ENCODE measurements at regions not wholly inside any gene's neighbourhood (a gene's known extent, or its start where the extent isn't known, plus 50 kb on each side); places are given as distances from the start of the nearest gene placed in this dataset.
"Not testable (repeated sequence)": the region's sequence is repeated elsewhere in the genome, so short reads cannot be mapped to it uniquely, and the experiment has no call there.

GRCh38 chr7:51817694-51818225 lies 501.2 kb upstream of the COBL start:
- no peak for DNase-seq (ENCODE audit: low read depth, low spot score)

GRCh38 chr7:51805783-51806431 lies 489.3 kb upstream of the COBL start:
- DNase-seq (ENCODE audit: low read depth, low spot score), result not testable (repeated sequence)

- DNase-seq (ENCODE audit: low read depth, low spot score), result no peak
These were observed 486.1 kb upstream of the COBL start for GRCh38 chr7:51802718-51803117.

GRCh38 chr7:51797371-51797770 lies 480.8 kb upstream of the COBL start:
- DNase-seq (ENCODE audit: low read depth, low spot score), result no peak

- no peak for DNase-seq (ENCODE audit: low read depth, low spot score)
These were observed 476.2 kb upstream of the COBL start for GRCh38 chr7:51792796-51793195.

- DNase-seq (ENCODE audit: low read depth, low spot score), result no peak
These were observed 472.9 kb upstream of the COBL start for GRCh38 chr7:51789489-51789888.

GRCh38 chr7:51786284-51786683 lies 469.7 kb upstream of the COBL start:
- DNase-seq (ENCODE audit: low read depth, low spot score), result no peak

GRCh38 chr7:51785876-51786275 lies 469.3 kb upstream of the COBL start:
- no peak for DNase-seq (ENCODE audit: low read depth, low spot score)

- DNase-seq (ENCODE audit: low read depth, low spot score), result no peak
These were observed 468.6 kb upstream of the COBL start for GRCh38 chr7:51785171-51785570.

- no peak for DNase-seq (ENCODE audit: low read depth, low spot score)
These were observed 466.6 kb upstream of the COBL start for GRCh38 chr7:51783241-51783640.

GRCh38 chr7:51778121-51778520 lies 461.5 kb upstream of the COBL start:
- DNase-seq (ENCODE audit: low read depth, low spot score), result no peak

GRCh38 chr7:51774178-51774577 lies 457.6 kb upstream of the COBL start:
- DNase-seq (ENCODE audit: low read depth, low spot score), result no peak

GRCh38 chr7:51772190-51772589 lies 455.6 kb upstream of the COBL start:
- no peak for DNase-seq (ENCODE audit: low read depth, low spot score)

- no peak for DNase-seq (ENCODE audit: low read depth, low spot score)
These were observed 448.4 kb upstream of the COBL start for GRCh38 chr7:51764976-51765375.

GRCh38 chr7:51759985-51760384 lies 443.4 kb upstream of the COBL start:
- DNase-seq (ENCODE audit: low read depth, low spot score), result no peak

- DNase-seq (ENCODE audit: low read depth, low spot score), result no peak
These were observed 441.4 kb upstream of the COBL start for GRCh38 chr7:51757960-51758359.

GRCh38 chr7:51732951-51733350 lies 416.3 kb upstream of the COBL start:
- DNase-seq (ENCODE audit: low read depth, low spot score), result no peak

- no peak for DNase-seq (ENCODE audit: low read depth, low spot score)
These were observed 415.5 kb upstream of the COBL start for GRCh38 chr7:51732116-51732515.

GRCh38 chr7:51731075-51731474 lies 414.5 kb upstream of the COBL start:
- DNase-seq (ENCODE audit: low read depth, low spot score), result no peak

GRCh38 chr7:51727441-51727840 lies 410.8 kb upstream of the COBL start:
- no peak for DNase-seq (ENCODE audit: low read depth, low spot score)

GRCh38 chr7:51706851-51707250 lies 390.2 kb upstream of the COBL start:
- no peak for DNase-seq (ENCODE audit: low read depth, low spot score)

- DNase-seq (ENCODE audit: low read depth, low spot score), result no peak
These were observed 389.1 kb upstream of the COBL start for GRCh38 chr7:51705701-51706100.

- DNase-seq (ENCODE audit: low read depth, low spot score), result no peak
These were observed 386.1 kb upstream of the COBL start for GRCh38 chr7:51702673-51703072.

GRCh38 chr7:51701935-51702334 lies 385.3 kb upstream of the COBL start:
- DNase-seq (ENCODE audit: low read depth, low spot score), result no peak
